GM13976 (cell line): ENCODE measurements at regions not wholly inside any gene's neighbourhood (a gene's known extent, or its start where the extent isn't known, plus 50 kb on each side); places are given as distances from the start of the nearest gene placed in this dataset.

ENCODE experiments used
- DNase-seq: peaks from one replicate; pipeline ENCODE4 v3.0.0; 2012; ENCODE audit warnings: low spot score
- CTCF ChIP-seq: IDR thresholded peaks from 2 replicates; pipeline ENCODE4 v1.5.1; 2012; ENCODE audit warnings: borderline replicate concordance, mild to moderate bottlenecking; ENCODE audit not compliant: insufficient read depth; ENCODE audit errors: extremely low read depth, missing control alignments, control extremely low read depth
- in situ Hi-C: fragments of 300-500 bp; cut with MboI; formaldehyde crosslinking; loops from one replicate; pipeline ENCODE4 v1.12.0; 2022; ENCODE audit warnings: low sequenced_read_pairs, mixed read lengths, inconsistent platforms; ENCODE audit not compliant: unreplicated experiment

GRCh38 chr20:12700701-12701100, 308.1 kb upstream of the SPTLC3 start:
- DNase-seq = no peak
- in situ Hi-C loops = no loop called here
- TF ChIP-seq CTCF = no peak

DNA sequence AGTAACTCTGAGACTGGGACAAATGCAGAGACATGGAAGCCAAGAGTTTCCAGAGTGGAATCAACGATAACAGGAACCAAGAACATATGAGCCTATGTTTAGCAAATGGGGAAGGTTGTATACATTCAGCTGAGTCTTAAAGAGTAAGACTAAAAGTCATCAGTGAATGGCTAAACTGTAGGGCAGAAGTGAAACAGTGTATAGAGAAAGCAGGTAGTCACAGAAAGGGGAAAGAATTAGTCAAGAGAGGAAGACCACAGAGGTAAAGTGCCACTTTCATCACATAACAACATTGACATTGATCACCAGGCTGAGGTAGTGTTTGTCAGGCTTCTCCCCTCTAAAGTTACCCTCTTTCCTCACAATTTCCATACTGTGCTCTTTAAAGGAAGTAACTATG, 306.5 kb upstream of the SPTLC3 start:
- no peak for DNase-seq
- in situ Hi-C loops = no loop called here
- no peak for TF ChIP-seq CTCF

DNA sequence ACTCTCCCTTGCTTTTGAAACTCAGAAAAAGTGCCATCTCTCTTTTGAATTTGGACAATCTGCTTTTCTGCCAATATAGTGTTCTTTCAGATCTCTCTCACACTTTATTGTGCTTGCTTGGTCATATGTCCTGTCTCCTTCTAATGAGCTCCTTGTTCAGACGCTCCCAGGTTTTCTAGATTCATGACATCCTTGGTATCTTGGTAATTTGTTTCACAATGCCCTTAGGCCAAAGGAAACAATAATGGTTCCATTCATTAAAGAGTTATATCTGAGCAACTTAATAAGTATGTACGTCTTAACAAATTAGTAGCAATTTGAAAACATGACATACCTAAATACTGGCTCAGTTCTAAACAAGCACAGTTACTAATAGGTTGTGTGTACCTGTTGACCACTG, 293.4 kb upstream of the SPTLC3 start:
- TF ChIP-seq CTCF = no peak
- DNase-seq = no peak
- in situ Hi-C loops = no loop called here

- no peak for TF ChIP-seq CTCF
- in situ Hi-C loops = no loop called here
- no peak for DNase-seq
These were observed 292.6 kb upstream of the SPTLC3 start for GRCh38 chr20:12715991-12716680.

DNA sequence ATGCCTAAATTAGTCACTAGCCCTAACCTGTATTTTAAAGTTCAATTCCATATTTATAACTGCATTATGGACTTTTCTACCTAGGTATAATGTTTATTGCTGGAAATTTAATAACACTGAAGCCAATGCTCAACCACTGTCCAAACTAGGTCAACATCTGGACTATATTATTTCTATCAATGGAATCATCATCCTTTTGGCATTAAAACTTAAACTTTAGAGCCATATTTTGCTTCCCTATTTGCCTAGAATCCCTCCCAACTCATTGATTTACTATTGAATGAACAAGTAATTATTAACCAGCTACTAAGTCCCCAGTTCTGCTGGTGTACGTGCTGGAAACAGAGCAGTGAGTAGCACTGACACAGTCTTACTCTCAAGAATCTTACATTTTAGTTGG, 291.7 kb upstream of the SPTLC3 start:
- TF ChIP-seq CTCF = no peak
- no peak for DNase-seq
- in situ Hi-C loops = no loop called here

DNA sequence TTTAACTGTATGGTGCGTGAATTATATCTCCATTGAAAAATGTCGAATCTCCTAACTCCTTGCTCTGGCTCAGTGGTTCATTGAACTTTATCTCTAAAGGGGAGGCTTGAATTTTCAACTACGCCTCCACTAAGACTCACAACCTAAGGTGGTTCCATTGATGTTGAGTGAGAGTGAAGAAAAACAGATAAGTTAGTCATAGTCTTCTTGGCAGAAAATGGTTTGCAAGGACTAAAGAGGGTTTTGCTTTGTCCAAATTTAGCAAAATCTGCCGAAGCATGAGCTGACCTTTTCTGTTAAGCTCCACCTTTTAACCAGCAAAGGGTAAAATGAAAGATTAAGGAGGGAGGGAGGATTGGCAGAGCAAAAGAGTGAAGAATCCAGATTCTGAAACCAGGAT, 290.2 kb upstream of the SPTLC3 start:
- no peak for TF ChIP-seq CTCF
- in situ Hi-C loops = no loop called here

GRCh38 chr20:12721636-12722035, 287.1 kb upstream of the SPTLC3 start:
- no peak for TF ChIP-seq CTCF
- no peak for DNase-seq
- in situ Hi-C loops = no loop called here

More for the DNA sequence above, 290.2 kb upstream of the SPTLC3 start:
- DNase-seq = no peak
